ENCODE measurements at regions not wholly inside any gene's neighbourhood (a gene's known extent, or its start where the extent isn't known, plus 50 kb on each side); places are given as distances from the start of the nearest gene placed in this dataset.

DNA sequence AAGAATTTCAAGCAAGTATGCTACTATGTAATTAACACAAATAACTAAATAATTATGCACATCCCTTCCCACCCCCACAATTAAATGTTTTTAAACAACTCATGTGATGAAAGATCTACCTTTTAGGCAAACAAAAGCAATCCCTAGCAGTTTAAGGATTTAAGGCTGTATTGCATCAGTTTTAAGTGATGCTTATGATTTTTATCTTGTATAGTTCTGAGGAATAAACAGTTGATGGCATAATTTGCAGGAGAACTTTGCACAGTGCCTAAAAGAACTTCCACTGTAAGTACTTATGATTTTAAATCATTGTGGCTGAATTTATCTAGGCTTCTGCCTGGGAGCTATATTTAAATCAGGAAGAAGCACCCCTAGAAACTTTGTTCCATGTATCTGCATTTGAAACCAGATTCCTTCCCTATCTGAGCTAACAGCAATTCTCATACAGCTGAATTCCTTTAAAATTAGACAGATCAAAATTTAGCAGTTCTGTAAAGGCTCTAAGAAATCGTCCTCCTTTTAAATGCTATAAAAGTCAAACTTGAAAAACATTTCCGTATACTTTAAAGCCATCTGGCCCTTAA, 388.6 kb downstream of the BCAT1 start:
- H3K27me3 Mint-ChIP-seq = peaks cover 79% of the 10 kb centered on the region
- no peak overlapping the region for H3K4me3 Mint-ChIP-seq
- peaks cover 16% of the 10 kb centered on the region for H3K4me1 Mint-ChIP-seq (ENCODE audit: low read depth)
- H3K36me3 Mint-ChIP-seq (ENCODE audit: low read depth) = no peaks in the 10 kb centered on the region
- no peak for DNase-seq
- H3K27ac Mint-ChIP-seq = no peak overlapping the region
- no peaks in the 10 kb centered on the region for H3K9me3 Mint-ChIP-seq

DNA sequence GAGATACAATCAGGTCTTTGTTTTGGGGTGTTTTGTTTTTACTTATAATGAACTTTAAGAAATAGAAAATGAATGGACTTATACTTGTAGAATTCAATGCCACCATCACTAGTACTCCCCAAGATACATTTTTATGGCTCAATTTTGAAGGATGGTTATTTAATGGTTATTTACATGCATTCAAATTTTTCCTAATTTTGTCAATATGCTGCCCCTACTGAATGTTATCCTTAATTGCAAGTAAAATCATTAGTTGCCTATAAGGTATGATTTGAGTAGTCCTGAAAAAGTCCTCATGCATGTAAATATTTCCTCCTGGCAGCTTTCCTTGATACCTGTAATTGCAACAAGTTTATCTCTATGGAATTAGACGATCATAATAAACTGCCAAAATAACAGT, 391.2 kb downstream of the BCAT1 start:
- no peak overlapping the region for H3K27ac Mint-ChIP-seq

DNA sequence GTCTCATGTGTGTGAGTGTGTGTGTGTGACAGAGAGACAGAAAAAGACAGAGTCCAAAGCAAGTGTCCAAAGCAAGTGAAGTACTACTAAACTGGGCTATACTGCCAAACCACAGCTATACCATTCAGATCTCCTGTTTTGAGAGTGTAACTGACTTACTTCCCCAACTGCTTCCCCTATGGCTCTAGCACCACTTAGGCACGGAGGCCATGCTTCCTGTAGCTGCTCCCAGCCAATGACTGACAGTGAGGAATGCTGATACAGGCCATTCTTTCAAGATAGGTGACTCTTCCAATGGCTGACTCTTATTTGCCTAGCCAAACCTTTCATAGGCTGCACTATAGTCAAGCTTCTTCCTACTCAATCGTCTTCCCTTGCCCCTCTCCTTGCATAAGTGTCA, 393.2 kb downstream of the BCAT1 start:
- Mint-ChIP-seq H3K9me3 (peaks cover 5% of the 10 kb centered on the region), H3K27me3 (peaks cover 37% of the 10 kb centered on the region), H3K4me1 (ENCODE audit: low read depth) (no peaks in the 10 kb centered on the region), H3K36me3 (ENCODE audit: low read depth) (no peaks in the 10 kb centered on the region), H3K4me3 (no peak overlapping the region), H3K27ac (no peak overlapping the region)
- DNase-seq = no peak

More for the DNA sequence above, 391.2 kb downstream of the BCAT1 start:
- Mint-ChIP-seq H3K27me3 (peaks cover 56% of the 10 kb centered on the region), H3K9me3 (peaks cover 5% of the 10 kb centered on the region), H3K4me3 (no peak overlapping the region), H3K36me3 (ENCODE audit: low read depth) (no peaks in the 10 kb centered on the region), H3K4me1 (ENCODE audit: low read depth) (peaks cover 10% of the 10 kb centered on the region)
- DNase-seq = no peak

DNA sequence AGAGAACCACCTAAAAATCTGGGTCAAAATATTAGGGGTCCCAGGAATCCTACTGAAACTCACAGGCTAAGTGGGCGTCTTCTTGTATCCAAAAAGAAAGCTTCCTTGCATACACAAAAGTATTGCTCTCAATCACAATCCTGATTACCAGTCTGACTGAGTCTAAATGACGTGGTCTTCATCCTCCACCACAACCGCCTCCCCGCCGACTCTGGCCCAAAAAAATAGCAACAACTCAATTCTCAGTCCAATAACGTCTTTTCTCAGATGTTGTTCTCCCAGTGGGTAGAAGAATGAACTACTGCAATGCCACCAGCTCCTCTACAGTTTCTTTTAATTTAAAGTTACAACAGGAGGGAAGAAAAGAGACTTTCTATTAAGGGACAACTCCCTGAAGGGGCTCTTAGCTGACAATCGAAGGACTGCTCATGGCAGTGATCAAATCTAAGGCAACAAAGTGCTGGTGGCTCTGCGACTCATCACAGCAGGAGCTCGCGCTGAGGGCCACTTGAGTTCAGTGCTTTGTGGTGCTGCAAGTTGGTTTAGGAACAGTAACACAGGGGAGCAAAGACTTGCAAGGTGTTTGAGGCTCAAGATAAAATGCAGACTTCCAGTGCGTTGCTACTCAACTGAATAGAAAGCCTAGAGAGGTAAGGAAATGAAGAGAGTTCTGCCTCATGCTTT, 394.1 kb downstream of the BCAT1 start:
- no peak for DNase-seq
- peaks cover 5% of the 10 kb centered on the region for H3K9me3 Mint-ChIP-seq
- no peaks in the 10 kb centered on the region for H3K36me3 Mint-ChIP-seq (ENCODE audit: low read depth)
- peaks cover 27% of the 10 kb centered on the region for H3K27me3 Mint-ChIP-seq
- H3K4me3 Mint-ChIP-seq = no peak overlapping the region
- no peak overlapping the region for H3K27ac Mint-ChIP-seq
- H3K4me1 Mint-ChIP-seq (ENCODE audit: low read depth) = no peaks in the 10 kb centered on the region

DNA sequence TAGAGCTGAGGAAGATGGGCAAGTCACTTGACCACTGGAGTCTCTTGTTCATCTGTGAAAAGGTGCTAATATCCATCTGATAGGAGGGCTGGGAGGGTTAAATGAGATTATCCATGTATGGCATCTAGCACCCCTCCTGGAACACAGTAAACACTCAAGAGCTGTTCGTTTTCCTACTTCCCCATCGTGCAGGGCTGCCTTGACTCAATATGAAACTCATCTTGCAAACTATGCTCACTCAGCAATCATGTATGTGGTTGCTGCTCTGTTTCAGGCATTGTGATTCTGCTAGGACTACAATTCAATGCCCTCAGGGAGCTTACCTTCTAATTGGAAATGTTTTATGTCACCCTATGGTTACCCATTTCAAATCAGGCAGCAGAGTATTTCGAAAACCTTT, 395.6 kb downstream of the BCAT1 start:
- H3K4me1 Mint-ChIP-seq (ENCODE audit: low read depth) = no peaks in the 10 kb centered on the region
- H3K27me3 Mint-ChIP-seq = peaks cover 13% of the 10 kb centered on the region
- DNase-seq = no peak
- H3K36me3 Mint-ChIP-seq (ENCODE audit: low read depth) = no peaks in the 10 kb centered on the region
- H3K9me3 Mint-ChIP-seq = peaks cover 5% of the 10 kb centered on the region
- H3K27ac Mint-ChIP-seq = no peak overlapping the region
- no peak overlapping the region for H3K4me3 Mint-ChIP-seq

DNA sequence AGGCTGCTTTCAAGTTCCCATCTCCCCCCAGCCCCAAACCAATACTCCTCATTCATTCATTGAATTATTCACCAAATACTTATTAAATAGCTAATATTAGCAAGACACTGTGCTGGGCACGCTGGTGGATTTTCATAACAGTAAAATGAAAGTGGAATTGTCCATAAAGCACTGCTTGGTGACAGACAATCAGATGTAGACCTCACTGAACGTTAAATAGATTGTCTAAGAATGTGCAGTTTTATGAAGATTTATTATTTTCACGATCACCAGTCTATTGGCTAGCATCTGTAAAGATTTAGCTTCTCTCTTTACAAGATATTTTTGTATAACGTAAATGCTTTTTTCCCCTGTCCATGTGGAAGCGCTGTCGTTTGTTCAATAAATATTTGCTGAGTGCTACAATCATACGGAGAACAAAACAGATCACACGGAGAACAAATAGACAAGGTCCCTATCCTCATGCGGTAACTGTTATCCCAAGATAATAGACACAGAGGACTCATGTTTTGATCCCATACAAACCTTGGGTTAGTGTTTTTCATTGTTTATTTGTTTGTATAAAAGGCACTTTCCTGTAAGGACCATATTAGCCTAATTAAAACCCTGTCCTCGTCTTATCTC, 397.6 kb downstream of the BCAT1 start:
- Mint-ChIP-seq H3K4me3 (no peak overlapping the region), H3K4me1 (ENCODE audit: low read depth) (no peaks in the 10 kb centered on the region), H3K36me3 (ENCODE audit: low read depth) (no peaks in the 10 kb centered on the region), H3K27me3 (no peaks in the 10 kb centered on the region), H3K9me3 (peaks cover 5% of the 10 kb centered on the region), H3K27ac (no peak overlapping the region)
- no peak for DNase-seq

DNA sequence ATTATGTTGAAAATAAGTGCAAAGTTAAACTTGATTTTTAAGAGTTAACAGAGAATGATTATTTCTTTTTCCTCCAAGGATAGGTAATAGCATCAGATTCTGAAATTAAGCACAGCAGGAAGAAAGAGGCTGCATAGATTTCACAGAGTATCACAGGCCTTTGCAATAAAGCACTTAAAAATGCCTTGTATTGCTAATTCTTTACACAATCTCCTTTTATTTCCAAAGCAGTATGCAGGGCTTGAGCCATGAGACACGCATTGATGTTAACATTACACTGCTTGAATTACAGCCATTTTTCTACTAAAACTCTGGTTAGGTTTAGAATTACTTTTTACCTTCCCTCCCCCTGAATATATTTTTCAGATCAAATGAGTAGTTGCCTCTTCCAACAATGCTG, 398.3 kb downstream of the BCAT1 start:
- Mint-ChIP-seq H3K4me3 (no peak overlapping the region), H3K9me3 (peaks cover 5% of the 10 kb centered on the region), H3K27me3 (no peaks in the 10 kb centered on the region), H3K27ac (no peak overlapping the region), H3K4me1 (ENCODE audit: low read depth) (no peaks in the 10 kb centered on the region), H3K36me3 (ENCODE audit: low read depth) (no peaks in the 10 kb centered on the region)
- DNase-seq = no peak

DNA sequence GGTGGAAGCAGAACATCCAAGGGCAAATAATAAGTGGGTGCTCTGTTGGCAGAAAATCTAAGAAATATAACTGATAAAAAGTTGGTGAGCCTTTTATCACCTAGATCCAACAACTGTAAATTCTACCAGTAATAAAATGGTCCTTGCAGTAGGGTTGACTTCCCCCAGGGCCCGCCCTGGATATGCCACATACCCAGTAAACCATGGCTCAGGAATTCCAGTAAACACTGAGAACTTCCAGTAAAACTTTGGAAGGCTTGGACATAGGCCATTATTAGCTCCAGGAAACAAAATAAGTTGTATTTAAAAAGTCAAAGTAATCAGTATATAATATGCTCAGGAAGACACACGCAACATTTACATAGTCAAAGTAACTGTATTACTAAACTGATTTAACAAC, 402.2 kb downstream of the BCAT1 start:
- Mint-ChIP-seq H3K4me3 (no peak overlapping the region), H3K27ac (no peak overlapping the region), H3K27me3 (no peaks in the 10 kb centered on the region), H3K36me3 (ENCODE audit: low read depth) (no peaks in the 10 kb centered on the region), H3K4me1 (ENCODE audit: low read depth) (no peaks in the 10 kb centered on the region), H3K9me3 (no peaks in the 10 kb centered on the region)
- no peak for DNase-seq

DNA sequence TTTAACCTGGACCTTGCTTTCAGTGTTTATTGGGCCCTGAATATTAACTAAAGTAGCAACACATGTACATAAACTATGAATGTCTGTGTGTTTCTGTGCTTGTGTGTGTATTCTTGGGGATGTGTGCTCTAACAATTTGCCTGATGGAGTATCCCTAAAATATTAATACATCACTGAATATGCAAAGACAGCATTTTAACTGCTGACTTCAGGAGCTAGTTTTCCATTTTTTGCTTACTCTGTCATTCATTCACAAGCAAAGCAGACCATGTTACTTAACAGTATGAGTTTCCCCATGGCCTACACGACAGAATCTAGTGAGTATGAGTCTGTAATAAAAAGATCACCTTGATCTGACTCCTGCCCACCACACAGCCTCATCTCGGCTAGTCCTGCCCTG, 402.8 kb downstream of the BCAT1 start:
- no peak for DNase-seq
- Mint-ChIP-seq H3K4me3 (no peak overlapping the region), H3K27ac (no peak overlapping the region), H3K4me1 (ENCODE audit: low read depth) (no peaks in the 10 kb centered on the region), H3K9me3 (no peaks in the 10 kb centered on the region), H3K27me3 (no peaks in the 10 kb centered on the region), H3K36me3 (ENCODE audit: low read depth) (no peaks in the 10 kb centered on the region)

DNA sequence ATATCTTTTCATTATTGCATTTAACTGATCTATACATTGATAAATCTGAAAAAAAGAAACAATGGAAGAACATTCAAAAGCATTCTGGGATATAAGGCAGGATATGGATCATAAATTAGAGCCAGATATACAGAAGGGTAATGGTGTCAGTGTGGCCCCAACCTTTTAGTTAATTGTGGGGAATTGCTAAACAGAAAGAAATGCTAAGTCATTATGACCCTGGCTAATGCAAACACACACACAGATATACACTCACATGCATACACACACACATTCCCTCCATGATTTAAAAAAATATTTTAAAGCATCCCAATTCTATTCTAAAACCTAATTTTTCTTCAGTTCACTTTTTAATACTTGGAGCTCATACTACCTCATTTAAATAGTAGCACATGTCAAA, 404.5 kb downstream of the BCAT1 start:
- H3K36me3 Mint-ChIP-seq (ENCODE audit: low read depth) = no peaks in the 10 kb centered on the region
- DNase-seq = no peak
- no peaks in the 10 kb centered on the region for H3K4me1 Mint-ChIP-seq (ENCODE audit: low read depth)
- no peak overlapping the region for H3K4me3 Mint-ChIP-seq
- H3K9me3 Mint-ChIP-seq = no peaks in the 10 kb centered on the region
- H3K27me3 Mint-ChIP-seq = no peaks in the 10 kb centered on the region
- H3K27ac Mint-ChIP-seq = no peak overlapping the region

DNA sequence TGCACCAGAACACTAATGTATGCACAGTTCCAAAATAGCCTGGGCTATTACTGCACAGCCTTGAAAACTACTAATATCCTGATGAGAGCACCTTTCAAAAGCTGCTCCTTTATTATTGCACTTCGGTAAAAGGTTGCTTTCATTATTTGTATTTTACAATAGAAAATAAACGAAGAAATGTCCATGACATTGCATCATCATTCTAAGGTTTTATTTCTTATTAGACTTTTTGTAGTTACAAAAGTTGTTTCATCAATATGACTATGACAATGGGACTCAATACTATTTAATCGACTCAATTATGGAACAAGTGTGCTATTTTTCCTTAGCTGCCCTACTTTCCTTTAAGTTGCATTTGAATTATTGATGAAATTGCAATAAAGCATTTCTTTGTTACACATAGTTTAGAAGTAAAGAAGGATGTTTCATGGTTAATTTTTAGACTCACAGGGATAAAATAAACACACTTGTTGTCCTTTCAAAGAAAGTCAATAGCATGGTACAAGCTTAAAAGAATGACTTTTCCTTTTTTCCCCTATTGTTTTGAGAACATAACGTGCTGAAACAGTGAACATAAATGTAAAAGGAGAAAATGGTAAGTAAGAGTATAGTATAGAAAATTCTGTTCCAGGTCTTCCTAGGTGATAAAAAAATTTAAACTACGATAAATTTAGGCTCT, 407.6 kb downstream of the BCAT1 start:
- H3K27ac Mint-ChIP-seq = no peak overlapping the region
- H3K36me3 Mint-ChIP-seq (ENCODE audit: low read depth) = no peaks in the 10 kb centered on the region
- no peaks in the 10 kb centered on the region for H3K4me1 Mint-ChIP-seq (ENCODE audit: low read depth)
- no peaks in the 10 kb centered on the region for H3K27me3 Mint-ChIP-seq
- no peaks in the 10 kb centered on the region for H3K9me3 Mint-ChIP-seq
- DNase-seq = no peak
- no peak overlapping the region for H3K4me3 Mint-ChIP-seq

DNA sequence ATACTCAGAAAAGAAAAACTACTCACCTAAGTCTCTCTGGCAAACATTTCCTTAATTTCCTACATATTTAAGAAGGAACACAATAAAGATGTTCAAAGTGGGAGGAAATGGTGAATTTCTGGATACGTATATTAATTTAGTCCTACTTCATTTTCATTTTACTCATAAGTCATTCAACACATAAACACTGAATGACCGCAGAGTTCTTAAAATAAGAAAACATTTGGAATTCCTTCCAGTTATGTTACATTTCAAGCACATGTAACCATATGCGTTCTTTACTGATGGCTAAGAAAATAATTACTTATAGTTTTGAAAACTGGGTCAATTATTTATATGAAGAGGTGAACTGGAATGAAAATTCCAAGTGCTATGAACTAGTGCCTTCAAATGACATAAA, 409.3 kb downstream of the BCAT1 start:
- no peaks in the 10 kb centered on the region for H3K36me3 Mint-ChIP-seq (ENCODE audit: low read depth)
- H3K9me3 Mint-ChIP-seq = no peaks in the 10 kb centered on the region
- no peak for DNase-seq
- no peak overlapping the region for H3K27ac Mint-ChIP-seq
- no peaks in the 10 kb centered on the region for H3K27me3 Mint-ChIP-seq
- H3K4me3 Mint-ChIP-seq = no peak overlapping the region
- no peaks in the 10 kb centered on the region for H3K4me1 Mint-ChIP-seq (ENCODE audit: low read depth)

DNA sequence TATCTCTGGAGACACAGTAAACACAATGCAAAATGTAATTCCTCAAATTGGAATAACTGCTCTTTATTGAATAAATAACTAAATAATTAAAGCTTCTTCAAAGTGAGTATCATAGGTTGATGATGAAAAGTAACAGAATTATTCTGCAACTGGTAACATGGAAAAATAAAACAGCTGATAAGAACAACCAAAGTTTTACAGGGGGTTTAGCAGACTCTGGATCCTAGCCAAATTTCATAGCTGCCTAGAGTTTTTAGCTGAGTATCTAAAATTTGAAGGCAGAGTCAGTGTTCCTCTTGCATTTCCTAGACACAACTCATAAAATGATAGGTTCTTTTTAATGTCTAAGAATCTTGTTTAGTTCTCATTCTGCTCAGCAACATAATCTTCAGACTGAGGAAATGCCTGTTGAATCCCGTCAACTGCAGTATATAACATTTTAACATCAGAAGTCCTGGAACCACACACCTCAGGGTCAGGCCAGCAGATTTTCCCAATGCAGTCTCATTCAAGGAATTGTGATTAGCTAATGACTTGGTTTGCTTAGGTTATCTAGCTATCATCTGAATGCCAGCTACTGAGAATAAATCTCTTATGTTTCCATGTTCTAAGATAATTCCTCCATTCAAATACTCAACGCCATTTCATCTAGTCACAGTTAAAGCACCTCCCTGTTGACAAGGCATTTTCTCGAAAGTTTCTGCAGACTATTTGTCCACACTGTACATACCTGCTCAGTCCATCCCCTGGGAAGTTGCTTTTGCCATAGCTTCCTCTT, 411.6 kb downstream of the BCAT1 start:
- no peaks in the 10 kb centered on the region for H3K27me3 Mint-ChIP-seq
- no peaks in the 10 kb centered on the region for H3K4me1 Mint-ChIP-seq (ENCODE audit: low read depth)
- H3K4me3 Mint-ChIP-seq = no peak overlapping the region
- H3K27ac Mint-ChIP-seq = no peak overlapping the region
- no peaks in the 10 kb centered on the region for H3K36me3 Mint-ChIP-seq (ENCODE audit: low read depth)
- H3K9me3 Mint-ChIP-seq = no peaks in the 10 kb centered on the region
- no peak for DNase-seq

DNA sequence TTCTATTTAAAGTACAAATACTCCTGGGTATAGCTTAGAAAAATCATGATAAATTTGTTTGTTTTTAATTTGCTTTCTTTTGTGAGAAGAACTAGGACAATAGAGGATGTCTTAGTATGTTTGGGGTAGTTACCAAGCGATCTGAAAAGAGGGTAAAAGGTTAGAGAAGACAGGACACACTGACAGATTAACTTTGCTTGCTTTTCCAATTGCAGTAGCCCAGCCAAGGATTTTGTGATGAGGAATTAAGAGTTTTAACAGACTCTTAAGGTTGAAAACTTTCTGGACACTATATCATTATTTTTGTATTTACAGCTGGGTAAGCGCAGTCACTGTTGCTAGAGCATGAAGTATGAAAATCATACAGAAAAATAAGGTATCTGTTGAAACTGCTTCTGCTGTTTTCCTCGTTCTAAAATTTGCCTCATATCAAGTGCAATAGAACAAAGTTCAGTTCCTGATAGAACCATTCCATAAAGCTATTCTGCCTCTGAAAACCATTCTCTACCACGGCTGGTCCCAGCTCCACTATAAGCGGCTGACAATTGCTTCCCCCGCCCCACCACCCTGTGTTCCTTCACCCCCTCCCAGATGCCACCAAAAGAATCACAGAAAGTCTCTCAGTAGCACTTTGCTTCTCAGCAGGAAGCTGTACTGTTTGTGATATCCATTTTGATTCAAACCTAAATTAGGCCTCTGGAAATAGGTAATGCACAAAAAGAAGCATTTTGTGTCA, 413.4 kb downstream of the BCAT1 start:
- Mint-ChIP-seq H3K4me1 (ENCODE audit: low read depth) (no peaks in the 10 kb centered on the region), H3K9me3 (no peaks in the 10 kb centered on the region), H3K27me3 (no peaks in the 10 kb centered on the region), H3K4me3 (no peak overlapping the region), H3K27ac (no peak overlapping the region), H3K36me3 (ENCODE audit: low read depth) (no peaks in the 10 kb centered on the region)
- no peak for DNase-seq
